ENCODE measurements at regions not wholly inside any gene's neighbourhood (a gene's known extent, or its start where the extent isn't known, plus 50 kb on each side); places are given as distances from the start of the nearest gene placed in this dataset.

DNA sequence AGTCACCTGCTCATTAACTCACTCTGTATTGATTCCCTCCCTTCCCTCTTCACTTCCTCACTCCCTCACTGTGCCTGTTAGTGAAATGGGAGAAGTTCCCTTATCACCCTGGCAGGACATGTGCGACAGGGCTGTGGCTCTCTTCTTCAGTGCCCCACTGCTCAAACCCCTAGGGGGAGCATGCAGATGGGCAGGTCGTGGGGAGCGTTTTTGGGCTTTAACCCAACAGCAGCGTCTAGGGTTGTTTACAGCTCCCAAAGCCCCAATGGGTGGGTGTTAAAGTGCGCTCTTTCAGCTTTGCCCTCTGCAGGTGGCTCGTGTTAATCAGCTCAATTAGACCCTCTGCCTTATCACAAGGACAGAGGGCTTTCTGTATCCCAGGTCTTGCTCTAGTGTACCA lies 447.8 kb upstream of the PROK2 start:
- no peaks in the 10 kb centered on the region for H3K36me3 ChIP-seq
- 72% methylated on average over 6 of the region's 6 CpGs for WGBS (ENCODE audit: insufficient coverage, low coverage, low lambda C conversion rate, missing lambda C conversion rate)
- no peak overlapping the region for H3K27ac ChIP-seq
- no peak for TF ChIP-seq POLR2A (IDR thresholded peaks at IDR 0.05)
- TF ChIP-seq, protein P1, sequence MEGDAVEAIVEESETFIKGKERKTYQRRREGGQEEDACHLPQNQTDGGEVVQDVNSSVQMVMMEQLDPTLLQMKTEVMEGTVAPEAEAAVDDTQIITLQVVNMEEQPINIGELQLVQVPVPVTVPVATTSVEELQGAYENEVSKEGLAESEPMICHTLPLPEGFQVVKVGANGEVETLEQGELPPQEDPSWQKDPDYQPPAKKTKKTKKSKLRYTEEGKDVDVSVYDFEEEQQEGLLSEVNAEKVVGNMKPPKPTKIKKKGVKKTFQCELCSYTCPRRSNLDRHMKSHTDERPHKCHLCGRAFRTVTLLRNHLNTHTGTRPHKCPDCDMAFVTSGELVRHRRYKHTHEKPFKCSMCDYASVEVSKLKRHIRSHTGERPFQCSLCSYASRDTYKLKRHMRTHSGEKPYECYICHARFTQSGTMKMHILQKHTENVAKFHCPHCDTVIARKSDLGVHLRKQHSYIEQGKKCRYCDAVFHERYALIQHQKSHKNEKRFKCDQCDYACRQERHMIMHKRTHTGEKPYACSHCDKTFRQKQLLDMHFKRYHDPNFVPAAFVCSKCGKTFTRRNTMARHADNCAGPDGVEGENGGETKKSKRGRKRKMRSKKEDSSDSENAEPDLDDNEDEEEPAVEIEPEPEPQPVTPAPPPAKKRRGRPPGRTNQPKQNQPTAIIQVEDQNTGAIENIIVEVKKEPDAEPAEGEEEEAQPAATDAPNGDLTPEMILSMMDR (IDR thresholded peaks at IDR 0.05): no peak
- ATAC-seq (no peak), DNase-seq (no peak)
- intact Hi-C loops (cut with DNase I): no loop called here
- peaks cover 0 to 14% (median 0%) of the 10 kb centered on the region in 4 donors for H3K4me1 ChIP-seq
- H3K9me3 ChIP-seq: no peaks in the 10 kb centered on the region
- no peak overlapping the region for H3K4me3 ChIP-seq
- H3K27me3 ChIP-seq: no peaks in the 10 kb centered on the region

DNA sequence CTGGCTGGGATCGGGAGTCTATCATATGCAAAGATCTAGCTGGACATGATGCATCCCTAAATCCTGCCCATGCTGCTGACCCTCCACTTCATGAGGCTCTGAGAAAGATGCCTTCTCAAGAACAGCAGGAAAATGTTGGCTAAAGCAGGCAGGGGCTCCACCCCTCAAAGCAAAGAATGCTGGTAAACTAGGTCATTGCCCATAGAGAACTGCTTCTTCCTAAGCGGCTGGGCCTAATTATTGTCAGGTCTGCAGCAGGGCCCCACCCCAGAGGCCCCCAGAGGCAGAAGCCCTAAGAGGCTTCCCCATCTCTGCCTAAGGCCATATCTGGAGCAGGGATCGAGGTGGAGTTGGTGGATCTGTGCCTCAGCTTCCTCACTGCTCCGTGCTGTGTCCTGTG lies 447.4 kb upstream of the PROK2 start:
- no peaks in the 10 kb centered on the region for H3K27me3 ChIP-seq
- intact Hi-C loops (cut with DNase I): no loop called here
- DNase-seq (no peak), ATAC-seq (no peak)
- TF ChIP-seq, protein P1 (IDR thresholded peaks at IDR 0.05): no peak
- TF ChIP-seq POLR2A (IDR thresholded peaks at IDR 0.05): no peak
- 58% methylated on average over 4 of the region's 4 CpGs for WGBS (ENCODE audit: insufficient coverage, low coverage, low lambda C conversion rate, missing lambda C conversion rate)
- no peaks in the 10 kb centered on the region for H3K9me3 ChIP-seq
- no peaks in the 10 kb centered on the region for H3K36me3 ChIP-seq
- no peak overlapping the region for H3K4me3 ChIP-seq
- peaks cover 0 to 14% (median 0%) of the 10 kb centered on the region in 4 donors for H3K4me1 ChIP-seq
- no peak overlapping the region for H3K27ac ChIP-seq

DNA sequence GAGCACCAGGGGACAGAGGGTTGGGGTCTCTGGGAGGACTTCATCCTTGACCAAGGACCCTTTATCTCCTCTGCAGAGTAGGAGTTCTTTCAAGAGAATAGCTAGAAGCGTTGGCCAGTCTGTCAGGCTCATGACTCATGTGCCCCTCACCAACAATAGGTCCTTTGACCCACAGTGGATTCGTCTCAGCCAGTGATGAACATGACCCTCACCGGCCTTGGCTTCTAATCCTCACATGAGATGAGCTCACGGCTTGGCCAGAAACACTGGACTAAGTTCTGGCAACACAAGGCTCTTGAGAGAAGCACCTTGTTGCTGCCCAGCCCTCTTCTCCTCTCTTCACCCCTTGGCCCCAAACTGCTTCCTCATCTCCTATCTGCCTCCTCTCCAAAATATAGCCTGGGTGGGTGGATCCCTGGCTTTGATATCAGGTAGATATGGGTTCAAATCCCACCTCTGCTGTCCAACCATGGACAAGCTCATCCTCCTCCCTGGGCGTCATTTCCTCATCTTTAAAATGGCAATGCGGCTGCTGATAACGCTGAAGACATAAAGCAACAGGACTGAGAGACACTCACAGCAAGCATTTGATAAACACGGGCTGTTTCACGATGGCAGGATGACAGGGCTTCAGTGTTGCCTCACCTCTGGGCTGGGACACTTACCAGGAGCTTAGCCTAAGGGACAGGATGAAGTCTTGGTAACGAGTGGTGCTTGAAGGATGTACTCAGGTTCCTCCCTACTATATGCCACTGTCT lies 446.7 kb upstream of the PROK2 start:
- 65% methylated on average over 7 of the region's 10 CpGs for WGBS (ENCODE audit: insufficient coverage, low coverage, low lambda C conversion rate, missing lambda C conversion rate)
- no peaks in the 10 kb centered on the region for H3K9me3 ChIP-seq
- no peaks in the 10 kb centered on the region for H3K36me3 ChIP-seq
- intact Hi-C loops (cut with DNase I): no loop called here
- H3K4me1 ChIP-seq: peaks cover 0 to 14% (median 0%) of the 10 kb centered on the region in 4 donors
- DNase-seq: no peak
- peak in 1 of 4 donors; percentile 15 for ATAC-seq
- H3K27ac ChIP-seq: no peak overlapping the region
- H3K4me3 ChIP-seq: no peak overlapping the region
- no peak for TF ChIP-seq POLR2A (IDR thresholded peaks at IDR 0.05)
- TF ChIP-seq, protein P1 (IDR thresholded peaks at IDR 0.05): no peak
- no peaks in the 10 kb centered on the region for H3K27me3 ChIP-seq

DNA sequence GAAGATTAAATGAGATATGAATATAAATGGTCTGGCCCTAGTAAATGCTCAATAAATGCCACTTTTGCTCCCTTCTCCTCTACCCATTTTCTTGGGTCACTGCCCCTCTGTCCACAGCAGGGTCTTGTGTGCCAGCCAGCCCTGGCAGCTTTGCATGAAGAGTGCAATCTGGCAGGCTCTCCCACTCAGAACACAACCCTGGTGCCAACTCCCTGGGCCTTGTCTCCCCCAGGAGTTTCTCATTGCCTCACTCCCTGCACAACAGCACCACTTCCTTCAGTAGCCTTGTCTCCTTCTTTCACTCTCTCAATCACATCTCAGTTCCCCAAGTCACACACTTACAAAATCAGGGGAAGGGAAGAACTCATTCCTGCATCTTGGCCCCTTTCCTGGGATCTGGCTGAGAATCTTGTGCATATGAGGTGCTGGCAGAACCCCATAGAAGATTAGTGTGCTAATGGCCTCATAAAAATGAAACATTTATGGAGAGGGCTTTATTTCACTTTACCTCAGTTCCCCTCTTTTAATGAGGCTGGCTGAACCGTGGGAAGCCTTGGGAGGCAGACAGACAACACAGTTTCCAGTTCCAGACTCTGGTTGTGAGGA lies 445.9 kb upstream of the PROK2 start:
- WGBS (ENCODE audit: insufficient coverage, low coverage, low lambda C conversion rate, missing lambda C conversion rate): 90% methylated on average over 1 of the region's 1 CpG
- no peak for DNase-seq
- ATAC-seq: peak in 3 of 4 donors; percentile 33 to 50 (median 48)
- H3K36me3 ChIP-seq: no peaks in the 10 kb centered on the region
- no peak for TF ChIP-seq POLR2A (IDR thresholded peaks at IDR 0.05)
- TF ChIP-seq, protein P1 (IDR thresholded peaks at IDR 0.05): no peak
- peaks cover 0 to 14% (median 0%) of the 10 kb centered on the region in 4 donors for H3K4me1 ChIP-seq
- no peaks in the 10 kb centered on the region for H3K9me3 ChIP-seq
- intact Hi-C loops (cut with DNase I): no loop called here
- no peak overlapping the region for H3K4me3 ChIP-seq
- no peaks in the 10 kb centered on the region for H3K27me3 ChIP-seq
- H3K27ac ChIP-seq: no peak overlapping the region

Data from right lobe of liver (tissue), 6 donors.